GM18861 (cell line): ENCODE measurements at regions not wholly inside any gene's neighbourhood (a gene's known extent, or its start where the extent isn't known, plus 50 kb on each side); places are given as distances from the start of the nearest gene placed in this dataset.
"Not testable (repeated sequence)": the region's sequence is repeated elsewhere in the genome, so short reads cannot be mapped to it uniquely, and the experiment has no call there.

Source experiments
- ATAC-seq: cut with Tn5 transposase; IDR thresholded peaks from one replicate; pipeline ENCODE4 v1.9.1; 2021; ENCODE audit not compliant: unreplicated experiment

- no peak for ATAC-seq
Measured at GRCh38 chr5:99765011-99765410, 770.2 kb upstream of the FAM174A start.

- no peak for ATAC-seq
Measured at GRCh38 chr5:99763021-99763774, 772.0 kb upstream of the FAM174A start.

GRCh38 chr5:99747342-99747741 is 787.8 kb upstream of the FAM174A start:
- no peak for ATAC-seq

GRCh38 chr5:99733146-99733545 is 802.0 kb upstream of the FAM174A start:
- not testable (repeated sequence) for ATAC-seq

GRCh38 chr5:99730653-99731052 is 801.8 kb upstream of the CHD1 start:
- ATAC-seq: not testable (repeated sequence)

GRCh38 chr5:99724732-99725290 is 796.0 kb upstream of the CHD1 start:
- ATAC-seq: no peak

- no peak for ATAC-seq
Measured at GRCh38 chr5:99721506-99721905, 792.7 kb upstream of the CHD1 start.

- ATAC-seq: no peak
Measured at GRCh38 chr5:99715921-99716320, 787.1 kb upstream of the CHD1 start.

GRCh38 chr5:99706160-99706559 is 777.4 kb upstream of the CHD1 start:
- ATAC-seq: no peak

GRCh38 chr5:99702565-99702964 is 773.8 kb upstream of the CHD1 start:
- ATAC-seq: no peak

GRCh38 chr5:99694884-99695283 is 766.1 kb upstream of the CHD1 start:
- no peak for ATAC-seq

GRCh38 chr5:99686538-99686937 is 757.7 kb upstream of the CHD1 start:
- no peak for ATAC-seq

GRCh38 chr5:99675974-99676373 is 747.2 kb upstream of the CHD1 start:
- no peak for ATAC-seq

- ATAC-seq: no peak
Measured at GRCh38 chr5:99674101-99674500, 745.3 kb upstream of the CHD1 start.

- ATAC-seq: no peak
Measured at GRCh38 chr5:99664972-99665371, 736.2 kb upstream of the CHD1 start.

- ATAC-seq: no peak
Measured at GRCh38 chr5:99651298-99651697, 722.5 kb upstream of the CHD1 start.

- no peak for ATAC-seq
Measured at GRCh38 chr5:99646011-99646647, 717.3 kb upstream of the CHD1 start.

- no peak for ATAC-seq
Measured at GRCh38 chr5:99644822-99645221, 716.0 kb upstream of the CHD1 start.

GRCh38 chr5:99640646-99641045 is 711.8 kb upstream of the CHD1 start:
- no peak for ATAC-seq

GRCh38 chr5:99639905-99640304 is 711.1 kb upstream of the CHD1 start:
- no peak for ATAC-seq

- ATAC-seq: no peak
Measured at GRCh38 chr5:99636663-99637062, 707.9 kb upstream of the CHD1 start.
